Testis (tissue), 2 donors: ENCODE measurements at regions not wholly inside any gene's neighbourhood (a gene's known extent, or its start where the extent isn't known, plus 50 kb on each side); places are given as distances from the start of the nearest gene placed in this dataset.

Source experiments
- POLR2A ChIP-seq: fragments of 450-650 bp; IDR thresholded peaks from one replicate; pipeline ENCODE4 v1.6.1; 2017; ENCODE audit warnings: antibody characterized with exemption, mild to moderate bottlenecking, moderate library complexity
- TF ChIP-seq, protein P1 (sequence below), 3 experiments: fragments of 450-650 bp in 2 of 3; fragments of 200-600 bp in 1 of 3; sonication (generic) in 1 of 3; IDR thresholded peaks; one replicate each; pipeline ENCODE4 v1.5.1; 2016 to 2019; ENCODE audit warnings: antibody characterized with exemption in 3 of 3, mild to moderate bottlenecking in 2 of 3, moderate library complexity in 1 of 3

DNA sequence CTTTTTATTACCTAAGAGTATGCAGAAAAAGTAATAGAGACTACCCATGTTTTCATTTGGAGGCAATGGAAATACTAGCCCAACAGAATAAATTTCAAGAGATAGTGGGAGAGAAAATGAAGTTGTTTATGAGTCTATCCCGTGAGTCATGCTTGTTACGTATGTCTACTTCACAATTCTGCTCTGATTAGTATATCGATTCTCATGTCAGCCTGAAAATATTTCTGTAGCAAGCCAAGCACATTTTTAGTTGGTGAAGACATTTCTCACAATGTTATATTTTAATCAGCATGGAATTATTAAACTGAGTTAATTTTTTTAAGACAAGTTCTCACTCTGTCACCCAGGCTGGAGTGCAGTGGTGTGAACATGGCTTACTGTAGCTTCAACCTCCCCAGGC lies 346.1 kb downstream of the RPRM start:
- TF ChIP-seq, protein P1, sequence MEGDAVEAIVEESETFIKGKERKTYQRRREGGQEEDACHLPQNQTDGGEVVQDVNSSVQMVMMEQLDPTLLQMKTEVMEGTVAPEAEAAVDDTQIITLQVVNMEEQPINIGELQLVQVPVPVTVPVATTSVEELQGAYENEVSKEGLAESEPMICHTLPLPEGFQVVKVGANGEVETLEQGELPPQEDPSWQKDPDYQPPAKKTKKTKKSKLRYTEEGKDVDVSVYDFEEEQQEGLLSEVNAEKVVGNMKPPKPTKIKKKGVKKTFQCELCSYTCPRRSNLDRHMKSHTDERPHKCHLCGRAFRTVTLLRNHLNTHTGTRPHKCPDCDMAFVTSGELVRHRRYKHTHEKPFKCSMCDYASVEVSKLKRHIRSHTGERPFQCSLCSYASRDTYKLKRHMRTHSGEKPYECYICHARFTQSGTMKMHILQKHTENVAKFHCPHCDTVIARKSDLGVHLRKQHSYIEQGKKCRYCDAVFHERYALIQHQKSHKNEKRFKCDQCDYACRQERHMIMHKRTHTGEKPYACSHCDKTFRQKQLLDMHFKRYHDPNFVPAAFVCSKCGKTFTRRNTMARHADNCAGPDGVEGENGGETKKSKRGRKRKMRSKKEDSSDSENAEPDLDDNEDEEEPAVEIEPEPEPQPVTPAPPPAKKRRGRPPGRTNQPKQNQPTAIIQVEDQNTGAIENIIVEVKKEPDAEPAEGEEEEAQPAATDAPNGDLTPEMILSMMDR (IDR thresholded peaks at IDR 0.05), result no peak
- no peak for TF ChIP-seq POLR2A
